Brain pericyte (primary cell): ENCODE measurements at regions not wholly inside any gene's neighbourhood (a gene's known extent, or its start where the extent isn't known, plus 50 kb on each side); places are given as distances from the start of the nearest gene placed in this dataset.
A peak's percentile ranks its signal among the peaks of the same experiment; 100 is the strongest.

Experiments used
- DNase-seq: peaks from one replicate; pipeline ENCODE4 v3.0.0-alpha.2; 2012; ENCODE audit warnings: low read depth, low spot score

GRCh38 chrY:11293392-11293791 is 1407.6 kb upstream of the USP9Y start:
- no peak for DNase-seq

GRCh38 chrY:11334151-11334550 is 1366.9 kb upstream of the USP9Y start:
- peak; percentile 0 for DNase-seq
